ENCODE measurements at regions not wholly inside any gene's neighbourhood (a gene's known extent, or its start where the extent isn't known, plus 50 kb on each side); places are given as distances from the start of the nearest gene placed in this dataset.

GRCh38 chr16:22670044-22670536, 143.9 kb upstream of the HS3ST2 start:
- TF ChIP-seq, protein P1, sequence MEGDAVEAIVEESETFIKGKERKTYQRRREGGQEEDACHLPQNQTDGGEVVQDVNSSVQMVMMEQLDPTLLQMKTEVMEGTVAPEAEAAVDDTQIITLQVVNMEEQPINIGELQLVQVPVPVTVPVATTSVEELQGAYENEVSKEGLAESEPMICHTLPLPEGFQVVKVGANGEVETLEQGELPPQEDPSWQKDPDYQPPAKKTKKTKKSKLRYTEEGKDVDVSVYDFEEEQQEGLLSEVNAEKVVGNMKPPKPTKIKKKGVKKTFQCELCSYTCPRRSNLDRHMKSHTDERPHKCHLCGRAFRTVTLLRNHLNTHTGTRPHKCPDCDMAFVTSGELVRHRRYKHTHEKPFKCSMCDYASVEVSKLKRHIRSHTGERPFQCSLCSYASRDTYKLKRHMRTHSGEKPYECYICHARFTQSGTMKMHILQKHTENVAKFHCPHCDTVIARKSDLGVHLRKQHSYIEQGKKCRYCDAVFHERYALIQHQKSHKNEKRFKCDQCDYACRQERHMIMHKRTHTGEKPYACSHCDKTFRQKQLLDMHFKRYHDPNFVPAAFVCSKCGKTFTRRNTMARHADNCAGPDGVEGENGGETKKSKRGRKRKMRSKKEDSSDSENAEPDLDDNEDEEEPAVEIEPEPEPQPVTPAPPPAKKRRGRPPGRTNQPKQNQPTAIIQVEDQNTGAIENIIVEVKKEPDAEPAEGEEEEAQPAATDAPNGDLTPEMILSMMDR (IDR thresholded peaks at IDR 0.05) = no peak
- TF ChIP-seq POLR2A (IDR thresholded peaks at IDR 0.05) = no peak
